Subcutaneous abdominal adipose tissue (tissue), 5 donors: ENCODE measurements at regions not wholly inside any gene's neighbourhood (a gene's known extent, or its start where the extent isn't known, plus 50 kb on each side); places are given as distances from the start of the nearest gene placed in this dataset.

Experiments used
- H3K27ac ChIP-seq: one replicate; pipeline ENCODE4 v1.7.0; 2013; ENCODE audit warnings: low read depth, mild to moderate bottlenecking, inconsistent platforms, low read length, moderate library complexity
- H3K27me3 ChIP-seq, 5 donors: one replicate each; pipeline ENCODE4 v1.7.0; 2013; ENCODE audit warnings: low read length in 5 of 5, inconsistent platforms in 1 of 5; ENCODE audit not compliant: control insufficient read depth in 5 of 5, insufficient read depth in 4 of 5
- H3K36me3 ChIP-seq, 5 donors: one replicate each; pipeline ENCODE4 v1.7.0; 2013; ENCODE audit warnings: low read length in 5 of 5; ENCODE audit not compliant: control insufficient read depth in 5 of 5, insufficient read depth in 5 of 5
- H3K4me1 ChIP-seq, 5 donors: one replicate each; pipeline ENCODE4 v1.7.0; 2013; ENCODE audit warnings: low read length in 5 of 5, mild to moderate bottlenecking in 3 of 5, moderate library complexity in 1 of 5; ENCODE audit not compliant: control insufficient read depth in 5 of 5, insufficient read depth in 5 of 5
- H3K4me3 ChIP-seq, 5 donors: one replicate each; pipeline ENCODE4 v1.7.0; 2013; ENCODE audit warnings: low read length in 5 of 5, low read depth in 1 of 5
- H3K9ac ChIP-seq, 5 donors: one replicate each; pipeline ENCODE4 v1.7.0; 2013; ENCODE audit warnings: low read length in 5 of 5, mild to moderate bottlenecking in 4 of 5, moderate library complexity in 3 of 5
- H3K9me3 ChIP-seq, 5 donors: one replicate each; pipeline ENCODE4 v1.7.0; 2013; ENCODE audit warnings: low read length in 5 of 5; ENCODE audit not compliant: control insufficient read depth in 5 of 5
- donor health status: healthy.
- donor health status: healthy.
- donor health status: healthy.
- donor health status: healthy.
- donor health status: healthy.

GRCh38 chr2:239690651-239691631 is 290.1 kb upstream of the HDAC4 start:
- Histone ChIP-seq H3K27me3 (peaks cover 0 to 2% (median 0%) of the 10 kb centered on the region in 5 donors), H3K9ac (no peak overlapping the region), H3K36me3 (no peaks in the 10 kb centered on the region), H3K9me3 (no peaks in the 10 kb centered on the region), H3K27ac (no peak overlapping the region), H3K4me1 (peaks cover 9 to 36% (median 15%) of the 10 kb centered on the region in 5 donors), H3K4me3 (peak overlapping the region in 3 of 5 donors; percentile 4 to 26 (median 20))

DNA sequence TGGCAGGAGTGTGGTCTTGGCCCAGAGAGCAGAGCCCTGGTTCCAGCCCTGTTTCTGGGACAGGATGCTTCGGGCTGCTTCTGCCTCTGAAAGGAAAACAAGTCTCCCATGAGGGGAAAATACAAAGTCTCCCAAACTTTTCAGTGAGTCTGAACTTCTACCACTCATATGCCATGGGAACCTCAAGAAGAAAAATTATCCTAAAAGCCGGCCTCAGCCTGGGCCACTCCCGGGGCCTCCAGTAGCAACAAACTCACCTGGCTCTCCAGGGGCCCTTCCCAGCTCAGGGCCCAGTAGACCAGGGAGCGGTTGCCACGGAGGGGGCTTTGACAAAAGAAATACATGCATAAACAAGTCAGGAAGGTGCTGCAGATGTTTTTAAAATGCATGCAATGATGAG is 289.2 kb upstream of the HDAC4 start:
- Histone ChIP-seq H3K27me3 (peaks cover 0 to 4% (median 0%) of the 10 kb centered on the region in 5 donors), H3K36me3 (no peaks in the 10 kb centered on the region), H3K4me3 (no peak overlapping the region), H3K9ac (no peak overlapping the region), H3K9me3 (no peaks in the 10 kb centered on the region), H3K27ac (no peak overlapping the region), H3K4me1 (peaks cover 9 to 32% (median 18%) of the 10 kb centered on the region in 5 donors)

- Histone ChIP-seq H3K4me3 (no peak overlapping the region), H3K36me3 (no peaks in the 10 kb centered on the region), H3K27me3 (peaks cover 0 to 4% (median 0%) of the 10 kb centered on the region in 5 donors), H3K4me1 (peaks cover 9 to 32% (median 18%) of the 10 kb centered on the region in 5 donors), H3K27ac (no peak overlapping the region), H3K9ac (no peak overlapping the region), H3K9me3 (no peaks in the 10 kb centered on the region)
Measured at GRCh38 chr2:239689410-239689809, 288.6 kb upstream of the HDAC4 start.

- Histone ChIP-seq H3K4me3 (no peak overlapping the region), H3K36me3 (no peaks in the 10 kb centered on the region), H3K27ac (no peak overlapping the region), H3K9ac (no peak overlapping the region), H3K9me3 (no peaks in the 10 kb centered on the region), H3K4me1 (peaks cover 10 to 26% (median 16%) of the 10 kb centered on the region in 5 donors), H3K27me3 (peaks cover 0 to 4% (median 2%) of the 10 kb centered on the region in 5 donors)
Measured at GRCh38 chr2:239688840-239689239, 288.0 kb upstream of the HDAC4 start.

GRCh38 chr2:239688122-239688681 is 287.4 kb upstream of the HDAC4 start:
- no peak overlapping the region for H3K9ac ChIP-seq
- H3K27me3 ChIP-seq: peaks cover 0 to 4% (median 2%) of the 10 kb centered on the region in 5 donors
- H3K27ac ChIP-seq: no peak overlapping the region
- H3K4me3 ChIP-seq: no peak overlapping the region
- no peaks in the 10 kb centered on the region for H3K9me3 ChIP-seq
- H3K36me3 ChIP-seq: no peaks in the 10 kb centered on the region
- peaks cover 10 to 26% (median 16%) of the 10 kb centered on the region in 5 donors for H3K4me1 ChIP-seq

DNA sequence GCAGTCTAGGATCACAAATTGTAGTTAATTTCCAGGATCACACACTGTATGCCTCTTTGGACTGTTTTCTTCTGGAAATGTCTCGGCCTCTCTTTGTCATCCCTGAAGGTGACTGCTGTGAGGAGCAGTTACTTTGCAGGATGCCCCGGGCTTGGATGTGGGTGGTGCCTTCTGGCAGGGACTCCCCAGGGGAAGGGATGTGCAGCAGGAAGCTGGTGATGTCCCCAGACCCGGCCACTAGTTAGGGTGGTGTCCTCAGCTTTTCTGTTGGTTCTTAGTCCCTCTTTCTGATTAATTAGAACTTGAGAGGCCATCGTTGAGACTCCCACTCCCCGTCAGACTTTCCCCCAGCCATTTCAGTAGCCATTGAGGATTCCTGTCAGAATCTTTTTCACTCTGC is 286.6 kb upstream of the HDAC4 start:
- H3K36me3 ChIP-seq: no peaks in the 10 kb centered on the region
- H3K27me3 ChIP-seq: peaks cover 0 to 4% (median 2%) of the 10 kb centered on the region in 5 donors
- no peaks in the 10 kb centered on the region for H3K9me3 ChIP-seq
- H3K4me3 ChIP-seq: no peak overlapping the region
- peaks cover 10 to 26% (median 16%) of the 10 kb centered on the region in 5 donors for H3K4me1 ChIP-seq
- no peak overlapping the region for H3K9ac ChIP-seq
- H3K27ac ChIP-seq: no peak overlapping the region

DNA sequence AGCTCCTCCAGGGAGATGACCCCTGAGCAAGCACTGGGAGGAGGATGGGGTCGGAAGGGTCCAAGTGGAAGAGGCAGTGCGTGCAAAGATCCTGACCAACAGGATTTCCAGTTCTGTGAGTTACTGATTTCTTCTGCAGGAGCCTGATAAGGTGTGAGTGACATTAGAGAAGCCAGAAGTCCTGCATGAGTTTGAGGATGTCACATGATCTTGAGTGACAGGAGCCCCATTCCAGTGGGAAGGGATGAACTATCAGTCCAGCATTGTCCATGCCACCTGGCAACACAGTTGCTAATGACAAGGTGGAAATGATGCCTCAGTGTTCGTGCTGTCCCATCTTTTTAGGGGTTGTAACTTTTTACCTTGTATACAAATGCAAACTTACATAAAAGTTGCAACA is 285.1 kb upstream of the HDAC4 start:
- Histone ChIP-seq H3K27me3 (peaks cover 0 to 4% (median 2%) of the 10 kb centered on the region in 5 donors), H3K9me3 (peaks cover 0 to 4% (median 0%) of the 10 kb centered on the region in 5 donors), H3K4me1 (peaks cover 3 to 17% (median 7%) of the 10 kb centered on the region in 5 donors), H3K36me3 (no peaks in the 10 kb centered on the region), H3K27ac (no peak overlapping the region), H3K4me3 (no peak overlapping the region), H3K9ac (no peak overlapping the region)

- H3K9ac ChIP-seq: no peak overlapping the region
- H3K9me3 ChIP-seq: peaks cover 0 to 4% (median 0%) of the 10 kb centered on the region in 5 donors
- no peak overlapping the region for H3K27ac ChIP-seq
- H3K27me3 ChIP-seq: peaks cover 0 to 4% (median 2%) of the 10 kb centered on the region in 5 donors
- no peak overlapping the region for H3K4me3 ChIP-seq
- H3K36me3 ChIP-seq: no peaks in the 10 kb centered on the region
- H3K4me1 ChIP-seq: peaks cover 0 to 14% (median 3%) of the 10 kb centered on the region in 5 donors
Measured at GRCh38 chr2:239685556-239685955, 284.7 kb upstream of the HDAC4 start.

- Histone ChIP-seq H3K27me3 (peaks cover 0 to 4% (median 2%) of the 10 kb centered on the region in 5 donors), H3K36me3 (no peaks in the 10 kb centered on the region), H3K9ac (no peak overlapping the region), H3K4me1 (peaks cover 0 to 14% (median 3%) of the 10 kb centered on the region in 5 donors), H3K9me3 (peaks cover 0 to 4% (median 0%) of the 10 kb centered on the region in 5 donors), H3K27ac (no peak overlapping the region), H3K4me3 (no peak overlapping the region)
Measured at GRCh38 chr2:239684996-239685395, 284.2 kb upstream of the HDAC4 start.
